ENCODE measurements at regions not wholly inside any gene's neighbourhood (a gene's known extent, or its start where the extent isn't known, plus 50 kb on each side); places are given as distances from the start of the nearest gene placed in this dataset.

- DNase-seq (ENCODE audit: low read depth) = no peak
These were observed 159.7 kb downstream of the SERPINI1 start for GRCh38 chr3:167895178-167895577.

- DNase-seq (ENCODE audit: low read depth) = no peak
These were observed 156.7 kb downstream of the SERPINI1 start for GRCh38 chr3:167892205-167892604.

GRCh38 chr3:167887096-167887495 lies 151.6 kb downstream of the SERPINI1 start:
- DNase-seq (ENCODE audit: low read depth) = peak; percentile 36

- peak; percentile 18 for DNase-seq (ENCODE audit: low read depth)
These were observed 151.2 kb downstream of the SERPINI1 start for GRCh38 chr3:167886690-167887089.

GRCh38 chr3:167885277-167885676 lies 149.8 kb downstream of the SERPINI1 start:
- DNase-seq (ENCODE audit: low read depth) = no peak

- no peak for DNase-seq (ENCODE audit: low read depth)
These were observed 149.0 kb downstream of the SERPINI1 start for GRCh38 chr3:167884481-167884880.

- no peak for DNase-seq (ENCODE audit: low read depth)
These were observed 147.9 kb downstream of the SERPINI1 start for GRCh38 chr3:167883452-167883851.

- peak; percentile 62 for DNase-seq (ENCODE audit: low read depth)
These were observed 146.6 kb downstream of the SERPINI1 start for GRCh38 chr3:167882057-167882667.

- DNase-seq (ENCODE audit: low read depth) = no peak
These were observed 144.7 kb downstream of the SERPINI1 start for GRCh38 chr3:167880183-167880582.

- DNase-seq (ENCODE audit: low read depth) = peak; percentile 51
These were observed 141.2 kb downstream of the SERPINI1 start for GRCh38 chr3:167876620-167877281.
